T1000 (cell line): ENCODE measurements at regions not wholly inside any gene's neighbourhood (a gene's known extent, or its start where the extent isn't known, plus 50 kb on each side); places are given as distances from the start of the nearest gene placed in this dataset.
A peak's percentile ranks its signal among the peaks of the same experiment; 100 is the strongest.
"Not testable (repeated sequence)": the region's sequence is repeated elsewhere in the genome, so short reads cannot be mapped to it uniquely, and the experiment has no call there.

Experiments
- DNase-seq: peaks from one replicate; lab custom pipeline; 2025; ENCODE audit warnings: mixed read lengths; lab: John Stamatoyannopoulos, UW

GRCh38 chr1:30088594-30088993, 634.8 kb downstream of the MATN1 start:
- DNase-seq: no peak

GRCh38 chr1:30087465-30087864, 635.9 kb downstream of the MATN1 start:
- DNase-seq: no peak

- no peak for DNase-seq
Measured at GRCh38 chr1:30085811-30086770, 637.3 kb downstream of the MATN1 start.

GRCh38 chr1:30084909-30085571, 638.3 kb downstream of the MATN1 start:
- no peak for DNase-seq

- DNase-seq: no peak
Measured at GRCh38 chr1:30083800-30084464, 639.5 kb downstream of the MATN1 start.

- DNase-seq: no peak
Measured at GRCh38 chr1:30081379-30082102, 641.8 kb downstream of the MATN1 start.

GRCh38 chr1:30075916-30076315, 647.5 kb downstream of the MATN1 start:
- not testable (repeated sequence) for DNase-seq

GRCh38 chr1:30068787-30069472, 654.5 kb downstream of the MATN1 start:
- no peak for DNase-seq

GRCh38 chr1:30064547-30064946, 658.8 kb downstream of the MATN1 start:
- no peak for DNase-seq

- no peak for DNase-seq
Measured at GRCh38 chr1:30063621-30064280, 659.6 kb downstream of the MATN1 start.

- DNase-seq: no peak
Measured at GRCh38 chr1:30061292-30062220, 661.8 kb downstream of the MATN1 start.

GRCh38 chr1:30060738-30061137, 662.6 kb downstream of the MATN1 start:
- DNase-seq: no peak

GRCh38 chr1:30058970-30059369, 664.4 kb downstream of the MATN1 start:
- DNase-seq: peak; percentile 38

- DNase-seq: no peak
Measured at GRCh38 chr1:30054126-30054525, 669.3 kb downstream of the MATN1 start.

GRCh38 chr1:30052178-30052577, 671.2 kb downstream of the MATN1 start:
- DNase-seq: no peak

- no peak for DNase-seq
Measured at GRCh38 chr1:30051777-30052176, 671.6 kb downstream of the MATN1 start.

- DNase-seq: no peak
Measured at GRCh38 chr1:30049748-30050296, 673.6 kb downstream of the MATN1 start.

- DNase-seq: no peak
Measured at GRCh38 chr1:30048905-30049304, 674.5 kb downstream of the MATN1 start.

- DNase-seq: no peak
Measured at GRCh38 chr1:30047576-30047975, 675.8 kb downstream of the MATN1 start.
